Loucy (cell line): ENCODE measurements at regions not wholly inside any gene's neighbourhood (a gene's known extent, or its start where the extent isn't known, plus 50 kb on each side); places are given as distances from the start of the nearest gene placed in this dataset.

Experiments
- H2AFZ ChIP-seq: fragments of 200-600 bp; sonication (generic); 2 replicates; pipeline ENCODE4 v1.6.0; 2016; ENCODE audit warnings: antibody characterized with exemption, mild to moderate bottlenecking, low read length, moderate library complexity
- H3F3A ChIP-seq: fragments of 200-600 bp; 2 replicates; pipeline ENCODE4 v1.6.0; 2016; ENCODE audit warnings: antibody characterized with exemption, low read depth, mild to moderate bottlenecking
- H3K27me3 ChIP-seq: fragments of 200-600 bp; sonication (generic); 2 replicates; pipeline ENCODE4 v1.6.1; 2014; ENCODE audit warnings: low read length, mild to moderate bottlenecking; ENCODE audit not compliant: insufficient read depth, poor library complexity, severe bottlenecking
- H3K36me3 ChIP-seq: fragments of 200-600 bp; sonication (generic); 2 replicates; pipeline ENCODE4 v1.6.1; 2016; ENCODE audit warnings: low read length; ENCODE audit not compliant: insufficient read depth
- H3K4me1 ChIP-seq: fragments of 200-600 bp; sonication (generic); 2 replicates; pipeline ENCODE4 v1.5.1; 2014; ENCODE audit warnings: low read length, mild to moderate bottlenecking; ENCODE audit not compliant: insufficient read depth, poor library complexity, severe bottlenecking
- H3K4me2 ChIP-seq: fragments of 200-600 bp; sonication (generic); 2 replicates; pipeline ENCODE4 v1.6.0; 2014; ENCODE audit warnings: antibody characterized with exemption, low read length, low read depth, mild to moderate bottlenecking; ENCODE audit not compliant: poor library complexity, severe bottlenecking
- H3K4me3 ChIP-seq: fragments of 200-600 bp; sonication (generic); 2 replicates; pipeline ENCODE4 v1.5.1; 2014; ENCODE audit warnings: low read length, mild to moderate bottlenecking, mixed read lengths; ENCODE audit not compliant: poor library complexity, severe bottlenecking
- H3K79me2 ChIP-seq: fragments of 200-600 bp; sonication (generic); 2 replicates; pipeline ENCODE4 v1.6.1; 2014; ENCODE audit warnings: low read length; ENCODE audit not compliant: insufficient read depth
- H3K9ac ChIP-seq: fragments of 200-600 bp; sonication (generic); 2 replicates; pipeline ENCODE4 v1.6.0; 2014; ENCODE audit warnings: mild to moderate bottlenecking, low read depth, low read length, moderate library complexity; ENCODE audit not compliant: poor library complexity, severe bottlenecking
- H3K9me2 ChIP-seq: fragments of 200-600 bp; sonication (generic); replicated peaks from 2 replicates; pipeline ENCODE4 v1.6.1; 2016; ENCODE audit warnings: low read depth, low read length, mixed read lengths
- H3K9me3 ChIP-seq: fragments of 200-600 bp; sonication (generic); 2 replicates; pipeline ENCODE4 v1.6.1; 2014; ENCODE audit warnings: mild to moderate bottlenecking, antibody characterized with exemption, low read length, low read depth; ENCODE audit not compliant: insufficient read depth
- H4K20me1 ChIP-seq: fragments of 200-600 bp; sonication (generic); 2 replicates; pipeline ENCODE4 v1.6.0; 2014; ENCODE audit warnings: antibody characterized with exemption, low read length, mild to moderate bottlenecking; ENCODE audit not compliant: insufficient read depth, poor library complexity, severe bottlenecking
- CTCF ChIP-seq: fragments of 200-600 bp; sonication (generic); conservative IDR thresholded peaks from 2 replicates; pipeline ENCODE4 v1.5.1; 2014; ENCODE audit warnings: mild to moderate bottlenecking, antibody characterized with exemption, low read length
- EZH2phosphoT487 ChIP-seq: fragments of 200-600 bp; IDR thresholded peaks from 2 replicates; pipeline ENCODE4 v1.6.1; 2018; ENCODE audit warnings: antibody characterized with exemption, mild to moderate bottlenecking, moderate library complexity, borderline replicate concordance

- Histone ChIP-seq H3K9me3 (no peaks in the 10 kb centered on the region), H3K79me2 (no peaks in the 10 kb centered on the region), H3K4me1 (no peaks in the 10 kb centered on the region), H3K36me3 (no peaks in the 10 kb centered on the region), H3F3A (no peaks in the 10 kb centered on the region), H4K20me1 (no peaks in the 10 kb centered on the region), H3K4me2 (no peak overlapping the region), H2AFZ (no peak overlapping the region), H3K9ac (no peak overlapping the region), H3K4me3 (no peak overlapping the region), H3K27me3 (no peaks in the 10 kb centered on the region), H3K9me2 (no peaks in the 10 kb centered on the region)
- TF ChIP-seq EZH2phosphoT487 (no peak), CTCF (no peak)
Measured at GRCh38 chr13:109361562-109362289, 424.7 kb downstream of the IRS2 start.

- Histone ChIP-seq H3K36me3 (no peaks in the 10 kb centered on the region), H3K4me3 (no peak overlapping the region), H4K20me1 (no peaks in the 10 kb centered on the region), H3K9ac (no peak overlapping the region), H3K9me3 (no peaks in the 10 kb centered on the region), H3K9me2 (no peaks in the 10 kb centered on the region), H3K4me1 (no peaks in the 10 kb centered on the region), H2AFZ (no peak overlapping the region), H3K79me2 (no peaks in the 10 kb centered on the region), H3K4me2 (no peak overlapping the region), H3K27me3 (no peaks in the 10 kb centered on the region), H3F3A (no peaks in the 10 kb centered on the region)
- TF ChIP-seq CTCF = no peak
- no peak for TF ChIP-seq EZH2phosphoT487
Measured at GRCh38 chr13:109357751-109358471, 428.5 kb downstream of the IRS2 start.

GRCh38 chr13:109355875-109356434 is 430.4 kb downstream of the IRS2 start:
- Histone ChIP-seq H3K27me3 (no peaks in the 10 kb centered on the region), H2AFZ (no peak overlapping the region), H3K36me3 (no peaks in the 10 kb centered on the region), H3K9me2 (no peaks in the 10 kb centered on the region), H3K4me2 (no peak overlapping the region), H3K9me3 (no peaks in the 10 kb centered on the region), H3F3A (no peaks in the 10 kb centered on the region), H3K4me3 (no peak overlapping the region), H3K9ac (no peak overlapping the region), H4K20me1 (no peaks in the 10 kb centered on the region), H3K79me2 (no peaks in the 10 kb centered on the region), H3K4me1 (no peaks in the 10 kb centered on the region)
- TF ChIP-seq CTCF (no peak), EZH2phosphoT487 (no peak)
